ENCODE measurements at regions not wholly inside any gene's neighbourhood (a gene's known extent, or its start where the extent isn't known, plus 50 kb on each side); places are given as distances from the start of the nearest gene placed in this dataset.

DNA sequence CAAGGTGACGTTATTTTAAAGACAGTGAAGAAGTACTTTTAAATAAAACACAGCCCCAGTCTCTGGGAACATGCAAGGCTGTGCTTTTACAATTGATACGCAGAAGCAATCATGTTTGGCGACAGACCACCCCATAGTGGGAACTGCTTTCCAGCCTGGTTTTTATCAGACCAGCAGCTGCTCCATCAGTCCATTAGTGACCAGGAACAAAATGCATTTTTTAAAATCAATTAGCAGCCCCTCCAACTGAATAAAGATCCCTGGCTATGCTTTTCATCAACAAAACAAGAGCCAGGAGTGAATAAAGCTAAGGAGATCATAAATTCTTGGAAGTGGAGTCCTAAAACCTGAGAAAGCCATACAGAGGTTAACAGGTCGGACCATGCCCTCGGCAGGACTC lies 153.0 kb upstream of the TENM3 start:
- TF ChIP-seq, protein P1, sequence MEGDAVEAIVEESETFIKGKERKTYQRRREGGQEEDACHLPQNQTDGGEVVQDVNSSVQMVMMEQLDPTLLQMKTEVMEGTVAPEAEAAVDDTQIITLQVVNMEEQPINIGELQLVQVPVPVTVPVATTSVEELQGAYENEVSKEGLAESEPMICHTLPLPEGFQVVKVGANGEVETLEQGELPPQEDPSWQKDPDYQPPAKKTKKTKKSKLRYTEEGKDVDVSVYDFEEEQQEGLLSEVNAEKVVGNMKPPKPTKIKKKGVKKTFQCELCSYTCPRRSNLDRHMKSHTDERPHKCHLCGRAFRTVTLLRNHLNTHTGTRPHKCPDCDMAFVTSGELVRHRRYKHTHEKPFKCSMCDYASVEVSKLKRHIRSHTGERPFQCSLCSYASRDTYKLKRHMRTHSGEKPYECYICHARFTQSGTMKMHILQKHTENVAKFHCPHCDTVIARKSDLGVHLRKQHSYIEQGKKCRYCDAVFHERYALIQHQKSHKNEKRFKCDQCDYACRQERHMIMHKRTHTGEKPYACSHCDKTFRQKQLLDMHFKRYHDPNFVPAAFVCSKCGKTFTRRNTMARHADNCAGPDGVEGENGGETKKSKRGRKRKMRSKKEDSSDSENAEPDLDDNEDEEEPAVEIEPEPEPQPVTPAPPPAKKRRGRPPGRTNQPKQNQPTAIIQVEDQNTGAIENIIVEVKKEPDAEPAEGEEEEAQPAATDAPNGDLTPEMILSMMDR (IDR thresholded peaks at IDR 0.05; ENCODE audit: borderline replicate concordance, extremely low read depth, low read length, poor library complexity, severe bottlenecking), result no peak
- TF ChIP-seq EZH2 (IDR thresholded peaks at IDR 0.05; ENCODE audit: borderline replicate concordance, low read depth, low read length, severe bottlenecking), result no peak
